ENCODE measurements at regions not wholly inside any gene's neighbourhood (a gene's known extent, or its start where the extent isn't known, plus 50 kb on each side); places are given as distances from the start of the nearest gene placed in this dataset.

DNA sequence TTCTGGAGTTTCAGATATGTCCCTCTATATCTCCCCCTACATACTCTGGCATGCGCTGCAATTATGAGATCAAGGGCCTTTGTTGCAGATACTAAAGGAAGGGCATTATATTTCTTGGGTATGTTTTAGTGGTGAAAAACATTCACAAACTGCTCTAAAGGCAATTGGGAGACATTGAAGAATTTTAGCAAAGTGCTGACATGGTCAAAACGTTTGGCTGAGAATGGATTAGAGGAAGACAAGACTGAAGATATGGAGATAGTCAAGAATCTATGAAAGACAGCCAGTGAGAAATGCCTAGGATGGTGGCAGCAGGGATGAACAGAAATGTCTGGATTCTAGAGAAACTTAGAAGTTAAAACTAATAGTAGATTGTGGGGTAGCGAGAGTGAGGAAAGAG lies 104.5 kb upstream of the CABCOCO1 start:
- H3K27ac ChIP-seq (ENCODE audit: low read length), result no peak overlapping the region
- no peaks in the 10 kb centered on the region for H3K4me1 ChIP-seq (ENCODE audit: control insufficient read depth, insufficient read depth, low read length)
- H3K36me3 ChIP-seq (ENCODE audit: control insufficient read depth, insufficient read depth, low read length), result no peaks in the 10 kb centered on the region
- no peak overlapping the region for H3K4me3 ChIP-seq (ENCODE audit: low read depth in 2 of 2, low read length in 2 of 2)
- no peaks in the 10 kb centered on the region for H3K27me3 ChIP-seq (ENCODE audit: control insufficient read depth, insufficient read depth, low read length)
- no TSS peak for BruUV-seq (replicated peaks)
- no peak for DNase-seq (ENCODE audit: low read depth, low spot score)
- H3K9me3 ChIP-seq (ENCODE audit: control insufficient read depth, insufficient read depth, low read depth, low read length), result no peaks in the 10 kb centered on the region
- ATAC-seq, result no peak
- ChIA-PET CTCF (no interaction called here), POLR2A (no interaction called here)
- TF ChIP-seq SIN3A (IDR thresholded peaks at IDR 0.05; ENCODE audit: borderline replicate concordance, insufficient read depth, low read depth, low read length), result no peak
- no peak for TF ChIP-seq TCF7L2 (IDR thresholded peaks at IDR 0.05; ENCODE audit: low read depth, low read length)
- no peak for TF ChIP-seq POLR2AphosphoS5 (IDR thresholded peaks at IDR 0.05; ENCODE audit: low read depth, low read length)
- TF ChIP-seq, protein P1, sequence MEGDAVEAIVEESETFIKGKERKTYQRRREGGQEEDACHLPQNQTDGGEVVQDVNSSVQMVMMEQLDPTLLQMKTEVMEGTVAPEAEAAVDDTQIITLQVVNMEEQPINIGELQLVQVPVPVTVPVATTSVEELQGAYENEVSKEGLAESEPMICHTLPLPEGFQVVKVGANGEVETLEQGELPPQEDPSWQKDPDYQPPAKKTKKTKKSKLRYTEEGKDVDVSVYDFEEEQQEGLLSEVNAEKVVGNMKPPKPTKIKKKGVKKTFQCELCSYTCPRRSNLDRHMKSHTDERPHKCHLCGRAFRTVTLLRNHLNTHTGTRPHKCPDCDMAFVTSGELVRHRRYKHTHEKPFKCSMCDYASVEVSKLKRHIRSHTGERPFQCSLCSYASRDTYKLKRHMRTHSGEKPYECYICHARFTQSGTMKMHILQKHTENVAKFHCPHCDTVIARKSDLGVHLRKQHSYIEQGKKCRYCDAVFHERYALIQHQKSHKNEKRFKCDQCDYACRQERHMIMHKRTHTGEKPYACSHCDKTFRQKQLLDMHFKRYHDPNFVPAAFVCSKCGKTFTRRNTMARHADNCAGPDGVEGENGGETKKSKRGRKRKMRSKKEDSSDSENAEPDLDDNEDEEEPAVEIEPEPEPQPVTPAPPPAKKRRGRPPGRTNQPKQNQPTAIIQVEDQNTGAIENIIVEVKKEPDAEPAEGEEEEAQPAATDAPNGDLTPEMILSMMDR (IDR thresholded peaks at IDR 0.05), result no peak; the same call in 1 of the 2 replicates
- TF ChIP-seq, protein P2, sequence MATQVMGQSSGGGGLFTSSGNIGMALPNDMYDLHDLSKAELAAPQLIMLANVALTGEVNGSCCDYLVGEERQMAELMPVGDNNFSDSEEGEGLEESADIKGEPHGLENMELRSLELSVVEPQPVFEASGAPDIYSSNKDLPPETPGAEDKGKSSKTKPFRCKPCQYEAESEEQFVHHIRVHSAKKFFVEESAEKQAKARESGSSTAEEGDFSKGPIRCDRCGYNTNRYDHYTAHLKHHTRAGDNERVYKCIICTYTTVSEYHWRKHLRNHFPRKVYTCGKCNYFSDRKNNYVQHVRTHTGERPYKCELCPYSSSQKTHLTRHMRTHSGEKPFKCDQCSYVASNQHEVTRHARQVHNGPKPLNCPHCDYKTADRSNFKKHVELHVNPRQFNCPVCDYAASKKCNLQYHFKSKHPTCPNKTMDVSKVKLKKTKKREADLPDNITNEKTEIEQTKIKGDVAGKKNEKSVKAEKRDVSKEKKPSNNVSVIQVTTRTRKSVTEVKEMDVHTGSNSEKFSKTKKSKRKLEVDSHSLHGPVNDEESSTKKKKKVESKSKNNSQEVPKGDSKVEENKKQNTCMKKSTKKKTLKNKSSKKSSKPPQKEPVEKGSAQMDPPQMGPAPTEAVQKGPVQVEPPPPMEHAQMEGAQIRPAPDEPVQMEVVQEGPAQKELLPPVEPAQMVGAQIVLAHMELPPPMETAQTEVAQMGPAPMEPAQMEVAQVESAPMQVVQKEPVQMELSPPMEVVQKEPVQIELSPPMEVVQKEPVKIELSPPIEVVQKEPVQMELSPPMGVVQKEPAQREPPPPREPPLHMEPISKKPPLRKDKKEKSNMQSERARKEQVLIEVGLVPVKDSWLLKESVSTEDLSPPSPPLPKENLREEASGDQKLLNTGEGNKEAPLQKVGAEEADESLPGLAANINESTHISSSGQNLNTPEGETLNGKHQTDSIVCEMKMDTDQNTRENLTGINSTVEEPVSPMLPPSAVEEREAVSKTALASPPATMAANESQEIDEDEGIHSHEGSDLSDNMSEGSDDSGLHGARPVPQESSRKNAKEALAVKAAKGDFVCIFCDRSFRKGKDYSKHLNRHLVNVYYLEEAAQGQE (IDR thresholded peaks at IDR 0.05; ENCODE audit: insufficient read depth in 1 of 2, low read depth in 2 of 2, low read length in 1 of 2), result no peak
- intact Hi-C loops (cut with micrococcal nuclease; ENCODE audit: unreplicated experiment) (no loop called here), in situ Hi-C loops (cut with HindIII; ENCODE audit: low pct_unique_long_range_greater_than_20kb, low sequenced_read_pairs) (no loop called here)

DNA sequence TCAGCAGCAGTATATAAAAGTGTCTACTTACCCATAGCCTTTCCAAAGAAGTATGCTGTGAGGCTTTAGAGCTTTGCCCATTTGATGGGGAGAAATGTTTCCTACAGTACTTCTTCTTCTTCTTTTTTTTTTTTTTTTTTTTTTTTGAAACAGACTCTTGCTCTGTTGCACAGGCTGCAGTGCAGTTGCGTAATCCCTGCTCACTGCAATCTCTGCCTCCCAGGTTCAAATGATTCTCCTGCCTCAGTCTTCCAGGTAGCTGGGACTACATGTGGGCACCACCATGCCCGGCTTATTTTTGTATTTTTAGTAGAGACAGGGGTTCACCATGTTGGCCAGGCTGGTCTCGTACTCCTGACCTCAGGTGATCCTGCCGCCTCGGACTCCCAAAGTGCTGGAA lies 101.7 kb upstream of the TMEM26 start:
- ATAC-seq (no peak), DNase-seq (ENCODE audit: low read depth, low spot score) (no peak)
- Histone ChIP-seq H3K9me3 (ENCODE audit: control insufficient read depth, insufficient read depth, low read depth, low read length) (no peaks in the 10 kb centered on the region), H3K4me3 (ENCODE audit: low read depth in 2 of 2, low read length in 2 of 2) (no peak overlapping the region), H3K27me3 (ENCODE audit: control insufficient read depth, insufficient read depth, low read length) (no peaks in the 10 kb centered on the region), H3K4me1 (ENCODE audit: control insufficient read depth, insufficient read depth, low read length) (no peaks in the 10 kb centered on the region), H3K36me3 (ENCODE audit: control insufficient read depth, insufficient read depth, low read length) (no peaks in the 10 kb centered on the region), H3K27ac (ENCODE audit: low read length) (no peak overlapping the region)
- intact Hi-C loops (cut with micrococcal nuclease; ENCODE audit: unreplicated experiment), result no loop called here
- POLR2A ChIA-PET, result no interaction called here
- TF ChIP-seq, protein P1 (IDR thresholded peaks at IDR 0.05), result no peak
- no peak for TF ChIP-seq POLR2AphosphoS5 (IDR thresholded peaks at IDR 0.05; ENCODE audit: low read depth, low read length)
- TF ChIP-seq TCF7L2 (IDR thresholded peaks at IDR 0.05; ENCODE audit: low read depth, low read length), result no peak
- TF ChIP-seq SIN3A (IDR thresholded peaks at IDR 0.05; ENCODE audit: borderline replicate concordance, insufficient read depth, low read depth, low read length), result no peak
- TF ChIP-seq, protein P2 (IDR thresholded peaks at IDR 0.05; ENCODE audit: insufficient read depth in 1 of 2, low read depth in 2 of 2, low read length in 1 of 2), result no peak
- CTCF ChIA-PET, result no interaction called here
- BruUV-seq (replicated peaks), result no TSS peak
- in situ Hi-C loops (cut with HindIII; ENCODE audit: low pct_unique_long_range_greater_than_20kb, low sequenced_read_pairs), result no loop called here

Measured in Panc1 (cell line).